A549 (cell line): ENCODE measurements at regions not wholly inside any gene's neighbourhood (a gene's known extent, or its start where the extent isn't known, plus 50 kb on each side); places are given as distances from the start of the nearest gene placed in this dataset.

Source experiments
- ATAC-seq, 2 experiments: fragments of 200-7000 bp in 1 of 2; fragments of >200 bp in 1 of 2; cut with Nextera tagmentation in 1 of 2; cut with Tn5 transposase in 1 of 2; 3 replicates each; pipeline versions ENCODE4 v1.8.0 to v1.9.1; 2018 to 2020; ENCODE audit warnings: mild to moderate bottlenecking in 1 of 2, moderate library complexity in 1 of 2
- CTCF ChIA-PET: fragments of 300-600 bp; sonication (Branson Sonifier 250); formaldehyde crosslinking; extraction: SDS; loops from one replicate; lab custom pipeline; 2021; ENCODE audit warnings: antibody characterized with exemption, inconsistent platforms; lab: Yijun Ruan, JAX
- POLR2A ChIA-PET: fragments of 350-600 bp; formaldehyde crosslinking; extraction: SDS; loops from one replicate; lab custom pipeline; 2021; ENCODE audit warnings: antibody characterized with exemption, inconsistent platforms; lab: Yijun Ruan, JAX
- DNase-seq, 2 experiments: peaks; one replicate each; pipeline versions ENCODE4 v3.0.0 to v3.0.0-alpha.2; 2011 to 2016; ENCODE audit warnings: low read depth in 1 of 2, low spot score in 1 of 2
- FAIRE-seq: peaks from 2 replicates; lab custom pipeline; 2011; peaks lifted over from hg19 to GRCh38; lab: Jason Lieb, UNC
- H3K27ac ChIP-seq, 2 experiments: fragments of >200 bp; sonication (Bioruptor Twin); formaldehyde crosslinking; 3 replicates each; pipeline ENCODE4 v1.5.1; 2016 to 2017
- H3K4me1 ChIP-seq: fragments of >200 bp; sonication (Bioruptor Twin); formaldehyde crosslinking; 3 replicates; pipeline ENCODE4 v1.6.1; 2016
- H3K4me2 ChIP-seq: fragments of >200 bp; sonication (Bioruptor Twin); formaldehyde crosslinking; 3 replicates; pipeline ENCODE4 v1.6.1; 2016
- H3K4me3 ChIP-seq: fragments of >200 bp; sonication (Bioruptor Twin); formaldehyde crosslinking; 3 replicates; pipeline ENCODE4 v1.5.1; 2016
- H3K9me3 ChIP-seq: fragments of >200 bp; sonication (Bioruptor Twin); formaldehyde crosslinking; 3 replicates; pipeline ENCODE4 v1.6.1; 2016
- CEBPB ChIP-seq, 2 experiments: fragments of >200 bp in 1 of 2; sonication (Bioruptor Twin) in 1 of 2; formaldehyde crosslinking in 1 of 2; IDR thresholded peaks; 2 replicates each; pipeline ENCODE4 v1.6.1; 2012 to 2016
- FOSB ChIP-seq: fragments of 250-450 bp; sonication (Bioruptor Pico); IDR thresholded peaks from 2 replicates; pipeline ENCODE4 v1.5.0; 2020; ENCODE audit warnings: mild to moderate bottlenecking, moderate library complexity
- FOSL2 ChIP-seq, 2 experiments: fragments of 450-650 bp in 1 of 2; fragments of >200 bp in 1 of 2; sonication (Bioruptor Twin) in 1 of 2; formaldehyde crosslinking; IDR thresholded peaks; 2 replicates each; pipeline versions ENCODE4 v1.5.0 to v1.6.1; 2016 to 2020; ENCODE audit warnings: mild to moderate bottlenecking in 1 of 2, moderate library complexity in 1 of 2
- GATA3 ChIP-seq: IDR thresholded peaks from 2 replicates; pipeline ENCODE4 v1.6.1; 2012; ENCODE audit warnings: borderline replicate concordance
- HEYL ChIP-seq: fragments of 250-450 bp; sonication (Bioruptor Pico); IDR thresholded peaks from 2 replicates; pipeline ENCODE4 v1.8.0; 2021; ENCODE audit warnings: mild to moderate bottlenecking, moderate library complexity
- HOXA7 ChIP-seq: fragments of 250-450 bp; sonication (Bioruptor Pico); IDR thresholded peaks from 2 replicates; pipeline ENCODE4 v1.5.0; 2020; ENCODE audit warnings: mild to moderate bottlenecking, moderate library complexity
- JUN ChIP-seq, 2 experiments: fragments of >200 bp; sonication (Bioruptor Twin); formaldehyde crosslinking; IDR thresholded peaks; 2 replicates in 1 of 2; 3 replicates in 1 of 2; pipeline ENCODE4 v1.6.1; 2016 to 2017
- JUNB ChIP-seq: fragments of >200 bp; sonication (Bioruptor Twin); formaldehyde crosslinking; IDR thresholded peaks from 2 replicates; pipeline ENCODE4 v1.6.1; 2016
- MAZ ChIP-seq: fragments of 150-350 bp; IDR thresholded peaks from 2 replicates; pipeline ENCODE4 v1.6.1; 2014; ENCODE audit warnings: antibody characterized with exemption, low read depth, low read length, borderline replicate concordance
- MYC ChIP-seq: IDR thresholded peaks from 2 replicates; pipeline ENCODE4 v1.6.1; 2012; ENCODE audit warnings: mild to moderate bottlenecking, inconsistent platforms, low read length, improper control_type of control experiment, borderline replicate concordance
- NFE2L2 ChIP-seq: fragments of 150-350 bp; conservative IDR thresholded peaks from 2 replicates; pipeline ENCODE4 v1.6.1; 2014; ENCODE audit warnings: low read length
- NPAS2 ChIP-seq: fragments of 250-450 bp; sonication (Bioruptor Pico); IDR thresholded peaks from 2 replicates; pipeline ENCODE4 v1.8.0; 2022; ENCODE audit warnings: mild to moderate bottlenecking, moderate library complexity, borderline replicate concordance
- PBX3 ChIP-seq: IDR thresholded peaks from 2 replicates; pipeline ENCODE4 v1.6.1; 2012
- POLR2A ChIP-seq: IDR thresholded peaks from 2 replicates; pipeline ENCODE4 v1.6.1; 2012; ENCODE audit warnings: mild to moderate bottlenecking, low read length
- RAD21 ChIP-seq, 2 experiments: fragments of >200 bp in 1 of 2; sonication (Bioruptor Twin) in 1 of 2; formaldehyde crosslinking in 1 of 2; IDR thresholded peaks in 1 of 2; conservative IDR thresholded peaks in 1 of 2; 2 replicates in 1 of 2; 3 replicates in 1 of 2; pipeline ENCODE4 v1.6.1; 2012 to 2018; ENCODE audit warnings: inconsistent platforms in 1 of 2
- RARB ChIP-seq: fragments of 250-450 bp; sonication (Bioruptor Pico); IDR thresholded peaks from 2 replicates; pipeline ENCODE4 v1.8.0; 2021; ENCODE audit warnings: mild to moderate bottlenecking, moderate library complexity
- RFX5 ChIP-seq: fragments of 450-650 bp; IDR thresholded peaks from 2 replicates; pipeline ENCODE4 v1.7.1; 2014; ENCODE audit warnings: antibody characterized with exemption, mild to moderate bottlenecking, moderate library complexity
- RNF2 ChIP-seq: fragments of 200-600 bp; sonication (generic); IDR thresholded peaks from 2 replicates; pipeline ENCODE4 v1.6.1; 2016; ENCODE audit warnings: low read depth, mild to moderate bottlenecking, antibody characterized with exemption, moderate library complexity, borderline replicate concordance
- SREBF2 ChIP-seq: fragments of 450-650 bp; IDR thresholded peaks from 2 replicates; pipeline ENCODE4 v1.6.1; 2014; ENCODE audit warnings: mild to moderate bottlenecking, moderate library complexity
- TFCP2L1 ChIP-seq: fragments of 250-450 bp; sonication (Bioruptor Pico); IDR thresholded peaks from 2 replicates; pipeline ENCODE4 v1.5.0; 2021; ENCODE audit warnings: mild to moderate bottlenecking
- TP53 ChIP-seq: fragments of 250-450 bp; sonication (Bioruptor Pico); IDR thresholded peaks from 2 replicates; pipeline ENCODE4 v1.5.0; 2021; ENCODE audit warnings: mild to moderate bottlenecking, moderate library complexity
- ZC3H11A ChIP-seq: fragments of 450-650 bp; IDR thresholded peaks from 2 replicates; pipeline ENCODE4 v1.6.1; 2014; ENCODE audit warnings: antibody characterized with exemption, mild to moderate bottlenecking
- ZFP36 ChIP-seq: fragments of 450-650 bp; IDR thresholded peaks from 2 replicates; pipeline ENCODE4 v1.6.1; 2014; ENCODE audit warnings: borderline replicate concordance; ENCODE audit not compliant: partially characterized antibody
- ZNF302 ChIP-seq: fragments of 250-450 bp; sonication (Bioruptor Pico); IDR thresholded peaks from 2 replicates; pipeline ENCODE4 v1.9.0; 2021; ENCODE audit warnings: inconsistent platforms, mild to moderate bottlenecking, moderate library complexity
- ZSCAN20 ChIP-seq: fragments of 250-450 bp; sonication (Bioruptor Pico); IDR thresholded peaks from 2 replicates; pipeline ENCODE4 v1.8.0; 2022; ENCODE audit warnings: mild to moderate bottlenecking, moderate library complexity
- WGBS: methylation state at CpG from one replicate; pipeline ENCODE4 v1.1.6; 2017; ENCODE audit errors: missing lambda C conversion rate; 5-methylcytosine and 5-hydroxymethylcytosine counted together
- TF ChIP-seq, protein P1 (sequence below): fragments of 150-350 bp; IDR thresholded peaks from 2 replicates; pipeline ENCODE4 v1.6.1; 2014; ENCODE audit warnings: low read depth, mild to moderate bottlenecking, low read length
- TF ChIP-seq, protein P2 (sequence below): IDR thresholded peaks from 2 replicates; pipeline ENCODE4 v1.6.1; 2012; ENCODE audit warnings: low read depth, borderline replicate concordance
- TF ChIP-seq, protein P3 (sequence below): IDR thresholded peaks from 2 replicates; pipeline ENCODE4 v1.6.1; 2012

DNA sequence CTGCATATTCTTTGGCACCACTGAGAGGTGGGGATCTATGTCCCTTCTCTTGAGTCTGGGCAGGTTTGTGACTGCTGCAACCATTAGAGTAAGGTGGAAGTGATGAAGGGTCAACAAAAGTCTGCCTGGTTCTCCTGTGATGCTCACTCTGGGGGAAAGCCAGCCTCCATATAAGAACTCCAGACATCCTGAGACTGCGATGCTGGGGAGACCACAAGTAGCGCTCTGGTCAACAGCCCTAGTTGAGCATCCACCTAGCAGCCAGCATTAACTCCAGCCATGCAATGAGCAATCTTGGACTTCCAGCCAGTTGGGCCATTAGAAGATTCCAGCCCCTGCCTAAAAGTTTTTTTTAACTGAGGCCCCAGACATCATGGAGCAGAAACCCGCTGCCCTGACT, 62.8 kb downstream of the SCN11A start:
- ChIA-PET CTCF (interaction anchor here (1.1 kb wide), 1 partner anchor 508 kb away, joined by 3 read pairs; no protein-coding TSS in a partner anchor), POLR2A (no interaction called here)
- Histone ChIP-seq H3K4me1 (peaks cover 12% of the 10 kb centered on the region; the same call in 2 of the 3 replicates), H3K4me3 (no peak overlapping the region), H3K4me2 (no peak overlapping the region), H3K27ac (no peak overlapping the region), H3K9me3 (no peaks in the 10 kb centered on the region)
- 78% methylated on average over 3 of the region's 3 CpGs for WGBS
- ATAC-seq (no peak), FAIRE-seq (no peak), DNase-seq (no peak)
- TF ChIP-seq RAD21 (conservative IDR thresholded peaks at IDR 0.05 in 1 of 2, IDR thresholded peaks at IDR 0.05 in 1 of 2) (no peak), MYC (no peak), POLR2A (no peak), ZFP36 (no peak), ZNF302 (CRISPR knock-in tag) (no peak), CEBPB (IDR thresholded peaks at IDR 0.05) (no peak), TP53 (CRISPR knock-in tag) (no peak), PBX3 (no peak), HOXA7 (no peak), RNF2 (no peak), NPAS2 (CRISPR knock-in tag) (no peak), MAZ (no peak)

- no peaks in the 10 kb centered on the region for H3K9me3 ChIP-seq
- no peak overlapping the region for H3K4me2 ChIP-seq
- ChIA-PET CTCF (interaction anchor here (1.4 to 1.8 kb wide), 2 partner anchors 12 to 27 kb away, joined by 4 to 6 read pairs; no protein-coding TSS in a partner anchor), POLR2A (no interaction called here)
- 11% methylated on average over 3 of the region's 3 CpGs for WGBS
- peaks cover 6% of the 10 kb centered on the region; the same call in 2 of the 3 replicates for H3K4me1 ChIP-seq
- FAIRE-seq (no peak), DNase-seq (no peak), ATAC-seq (no peak)
- TF ChIP-seq SREBF2 (no peak), NFE2L2 (no peak), JUNB (no peak), MYC (no peak), RNF2 (no peak), GATA3 (no peak)
- TF ChIP-seq, protein P1, sequence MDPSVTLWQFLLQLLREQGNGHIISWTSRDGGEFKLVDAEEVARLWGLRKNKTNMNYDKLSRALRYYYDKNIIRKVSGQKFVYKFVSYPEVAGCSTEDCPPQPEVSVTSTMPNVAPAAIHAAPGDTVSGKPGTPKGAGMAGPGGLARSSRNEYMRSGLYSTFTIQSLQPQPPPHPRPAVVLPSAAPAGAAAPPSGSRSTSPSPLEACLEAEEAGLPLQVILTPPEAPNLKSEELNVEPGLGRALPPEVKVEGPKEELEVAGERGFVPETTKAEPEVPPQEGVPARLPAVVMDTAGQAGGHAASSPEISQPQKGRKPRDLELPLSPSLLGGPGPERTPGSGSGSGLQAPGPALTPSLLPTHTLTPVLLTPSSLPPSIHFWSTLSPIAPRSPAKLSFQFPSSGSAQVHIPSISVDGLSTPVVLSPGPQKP = no peak
- no peak overlapping the region for H3K27ac ChIP-seq
- no peak overlapping the region for H3K4me3 ChIP-seq
These were observed 64.3 kb downstream of the SCN11A start for GRCh38 chr3:38987456-38987855.

- H3K4me1 ChIP-seq = peaks cover under 1% of the 10 kb centered on the region; the same call in 2 of the 3 replicates
- no peak for TF ChIP-seq FOSB (CRISPR knock-in tag)
- no peak for TF ChIP-seq RFX5
- TF ChIP-seq, protein P2, sequence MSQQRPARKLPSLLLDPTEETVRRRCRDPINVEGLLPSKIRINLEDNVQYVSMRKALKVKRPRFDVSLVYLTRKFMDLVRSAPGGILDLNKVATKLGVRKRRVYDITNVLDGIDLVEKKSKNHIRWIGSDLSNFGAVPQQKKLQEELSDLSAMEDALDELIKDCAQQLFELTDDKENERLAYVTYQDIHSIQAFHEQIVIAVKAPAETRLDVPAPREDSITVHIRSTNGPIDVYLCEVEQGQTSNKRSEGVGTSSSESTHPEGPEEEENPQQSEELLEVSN = no peak
- TF ChIP-seq, protein P3, sequence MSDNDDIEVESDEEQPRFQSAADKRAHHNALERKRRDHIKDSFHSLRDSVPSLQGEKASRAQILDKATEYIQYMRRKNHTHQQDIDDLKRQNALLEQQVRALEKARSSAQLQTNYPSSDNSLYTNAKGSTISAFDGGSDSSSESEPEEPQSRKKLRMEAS = no peak
- TF ChIP-seq RNF2 = no peak
- TF ChIP-seq TFCP2L1 (CRISPR knock-in tag) = no peak
- no peak for TF ChIP-seq TP53 (CRISPR knock-in tag)
- TF ChIP-seq ZNF302 (CRISPR knock-in tag) = no peak
- TF ChIP-seq RARB (CRISPR knock-in tag) = no peak
- no peak for TF ChIP-seq ZSCAN20 (CRISPR knock-in tag)
- TF ChIP-seq JUN (IDR thresholded peaks at IDR 0.05) = no peak
- no peak for TF ChIP-seq ZC3H11A
- no peak for TF ChIP-seq HOXA7
- TF ChIP-seq HEYL (CRISPR knock-in tag) = no peak
- no peak for TF ChIP-seq FOSL2 (IDR thresholded peaks at IDR 0.05)
- no peak for TF ChIP-seq FOSL2 (CRISPR knock-in tag; IDR thresholded peaks at IDR 0.05)
- TF ChIP-seq, all 56 proteins: peak for 0
- H3K9me3 ChIP-seq = no peaks in the 10 kb centered on the region
- no peak for FAIRE-seq
- POLR2A ChIA-PET = no interaction called here
- no peak for DNase-seq
- CTCF ChIA-PET = interaction anchor here (1.6 to 1.8 kb wide), 2 partner anchors 13 to 26 kb away, joined by 4 to 6 read pairs; no protein-coding TSS in a partner anchor
- no peak overlapping the region for H3K4me3 ChIP-seq
- ATAC-seq = no peak
- 55% methylated on average over 4 of the region's 4 CpGs for WGBS
- no peak overlapping the region for H3K27ac ChIP-seq
- H3K4me2 ChIP-seq = no peak overlapping the region
These were observed 64.8 kb downstream of the SCN11A start for GRCh38 chr3:38986901-38987300.
